ENCODE measurements at regions not wholly inside any gene's neighbourhood (a gene's known extent, or its start where the extent isn't known, plus 50 kb on each side); places are given as distances from the start of the nearest gene placed in this dataset.

GRCh38 chr13:94968757-94969086 lies 256.4 kb upstream of the SOX21 start:
- no peak for DNase-seq

GRCh38 chr13:94968040-94968756 lies 255.9 kb upstream of the SOX21 start:
- DNase-seq: peak; percentile 26

DNA sequence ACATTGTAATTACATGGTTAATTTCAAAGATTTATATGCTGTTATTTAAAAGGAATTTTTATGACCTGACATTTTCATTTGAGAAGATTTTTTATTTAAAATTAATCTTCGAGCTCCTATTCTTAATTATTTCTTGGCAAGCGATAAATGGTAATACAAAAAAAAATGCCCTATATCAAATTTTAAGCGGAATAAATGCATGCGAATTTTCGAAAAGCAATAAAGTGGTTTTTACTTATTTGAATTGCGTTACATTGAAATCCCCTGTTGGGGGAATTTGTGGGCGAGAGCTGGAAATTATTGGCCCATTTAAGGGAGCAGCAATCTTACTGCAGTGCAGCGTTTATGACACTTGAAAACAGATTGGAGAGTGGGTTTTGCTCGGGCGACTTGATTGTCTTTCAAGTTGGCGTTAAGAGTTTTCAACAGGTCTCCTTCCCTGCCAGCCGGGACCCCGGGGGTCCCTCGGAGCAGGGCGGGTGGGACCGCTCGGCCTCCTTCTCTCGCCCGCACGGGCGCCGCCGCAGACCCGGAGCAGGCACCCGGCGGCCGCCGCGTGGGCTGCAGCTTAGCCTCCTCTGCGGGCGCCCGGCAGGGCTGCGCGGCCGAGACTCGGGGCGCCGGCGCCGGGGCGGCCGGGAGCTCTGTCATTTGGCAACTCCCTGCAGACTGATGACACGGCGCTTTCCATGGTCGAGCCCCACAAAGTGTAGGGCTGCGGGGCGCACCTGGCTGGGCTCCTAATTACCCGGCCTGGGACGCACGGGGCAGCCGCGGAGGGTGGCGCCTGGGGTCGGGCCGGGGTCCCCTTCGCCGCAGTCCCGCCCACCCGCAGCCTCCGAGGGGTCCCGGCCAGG lies 255.1 kb upstream of the SOX21 start:
- DNase-seq: peak; percentile 19

GRCh38 chr13:94966422-94966955 lies 254.1 kb upstream of the SOX21 start:
- no peak for DNase-seq

- DNase-seq: no peak
Observed at GRCh38 chr13:94959626-94960025, 247.3 kb upstream of the SOX21 start.

GRCh38 chr13:94956417-94957110 lies 244.2 kb upstream of the SOX21 start:
- no peak for DNase-seq

DNA sequence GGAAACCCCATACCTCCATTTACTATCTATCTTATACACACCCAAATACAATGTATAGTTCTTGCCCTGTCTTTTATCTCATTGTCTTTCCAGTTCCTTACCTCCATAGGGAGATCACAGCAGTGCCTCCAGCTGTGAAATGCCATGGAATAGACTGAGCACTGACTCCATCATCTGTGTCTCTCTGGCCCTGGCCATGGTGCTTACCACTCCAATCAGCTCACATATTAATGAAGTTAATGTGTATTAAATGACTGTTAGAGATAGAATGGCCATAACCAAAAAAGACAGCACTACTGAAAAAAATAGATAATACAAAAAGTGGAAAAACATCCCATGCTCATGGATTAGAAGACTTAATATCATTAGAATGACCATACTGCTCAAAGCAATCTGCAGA lies 240.4 kb upstream of the SOX21 start:
- no peak for DNase-seq

- no peak for DNase-seq
Observed at GRCh38 chr13:94950303-94950702, 238.0 kb upstream of the SOX21 start.

DNA sequence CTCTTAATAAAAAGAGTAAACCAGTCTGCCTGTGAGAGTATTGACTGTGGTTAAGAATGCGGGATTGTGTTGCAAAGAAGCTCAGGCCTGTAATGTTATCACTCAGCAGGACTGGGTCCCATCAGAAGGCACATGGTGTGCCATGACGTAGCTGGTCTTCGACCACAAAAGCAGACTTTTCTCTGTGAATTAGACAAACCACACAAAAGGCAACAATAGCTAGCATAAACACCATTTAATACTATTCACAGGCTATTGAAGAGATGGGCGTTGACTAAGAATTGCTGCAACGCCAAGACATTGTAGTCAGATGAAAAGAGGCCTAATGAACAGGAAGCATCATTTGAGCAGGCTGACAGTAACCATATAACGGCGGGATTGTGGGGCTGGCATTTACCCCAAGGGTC lies 235.6 kb upstream of the SOX21 start:
- DNase-seq: no peak

- no peak for DNase-seq
Observed at GRCh38 chr13:94947392-94947791, 235.0 kb upstream of the SOX21 start.

DNA sequence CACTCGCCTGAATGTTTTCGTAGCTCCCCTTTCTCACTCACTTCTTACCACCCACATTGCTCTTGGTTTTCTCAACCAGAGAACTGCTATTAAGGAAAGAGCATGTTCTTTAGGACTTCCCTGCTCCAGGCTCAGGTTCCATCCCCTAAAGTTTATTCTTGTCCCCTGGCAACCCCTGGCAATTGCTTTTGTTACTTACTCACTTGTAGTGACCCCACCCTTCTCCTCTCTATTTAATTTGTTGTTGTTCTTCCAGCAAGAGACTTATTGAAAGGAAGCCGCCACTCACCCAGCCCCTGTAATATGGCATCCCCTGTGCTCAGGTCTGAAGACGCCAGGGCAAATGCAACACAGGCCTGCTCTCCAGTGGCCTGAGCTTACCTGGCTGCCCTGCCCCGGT lies 233.7 kb upstream of the SOX21 start:
- no peak for DNase-seq

- DNase-seq: no peak
Observed at GRCh38 chr13:94938124-94938523, 225.8 kb upstream of the SOX21 start.

DNA sequence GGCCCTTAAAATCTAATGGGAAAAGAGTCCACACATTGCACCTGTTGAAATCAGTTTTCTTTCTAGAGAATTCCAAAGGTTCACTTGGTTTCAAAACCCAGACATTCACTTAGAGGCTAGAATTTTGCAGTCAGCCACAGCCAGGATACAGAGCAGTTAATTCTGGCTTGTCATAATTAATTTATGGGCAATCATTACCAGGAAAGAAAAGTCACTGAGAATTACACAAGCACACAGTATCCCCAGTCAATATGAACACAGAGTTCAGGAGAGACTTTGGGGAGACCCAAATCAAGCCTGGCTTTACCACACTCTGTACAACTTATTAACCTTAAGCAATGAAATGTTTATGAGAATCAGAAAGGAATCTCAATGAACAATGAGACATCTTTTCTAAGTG lies 224.3 kb upstream of the SOX21 start:
- no peak for DNase-seq

DNA sequence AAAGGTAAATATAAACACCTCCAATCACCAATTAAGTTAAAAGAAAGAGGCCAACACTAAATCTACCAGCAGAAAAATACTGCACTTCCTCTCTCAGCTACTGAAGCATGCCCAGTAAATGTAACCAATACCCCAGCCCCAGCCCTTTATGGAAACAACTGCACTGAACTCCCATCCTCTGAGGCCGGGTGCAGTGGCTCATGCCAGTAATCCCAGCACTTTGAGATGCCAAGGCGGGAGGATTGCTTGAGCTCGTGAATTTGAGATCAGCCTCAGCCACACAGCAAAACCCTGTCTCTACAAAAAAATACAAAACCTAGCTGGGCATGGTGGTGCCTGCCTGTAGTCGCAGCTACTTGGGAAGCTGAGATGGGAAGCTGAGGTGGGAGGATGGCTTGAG lies 221.6 kb upstream of the SOX21 start:
- no peak for DNase-seq

GRCh38 chr13:94933230-94933751 lies 220.9 kb upstream of the SOX21 start:
- DNase-seq: no peak

- DNase-seq: no peak
Observed at GRCh38 chr13:94928127-94928775, 215.9 kb upstream of the SOX21 start.

DNA sequence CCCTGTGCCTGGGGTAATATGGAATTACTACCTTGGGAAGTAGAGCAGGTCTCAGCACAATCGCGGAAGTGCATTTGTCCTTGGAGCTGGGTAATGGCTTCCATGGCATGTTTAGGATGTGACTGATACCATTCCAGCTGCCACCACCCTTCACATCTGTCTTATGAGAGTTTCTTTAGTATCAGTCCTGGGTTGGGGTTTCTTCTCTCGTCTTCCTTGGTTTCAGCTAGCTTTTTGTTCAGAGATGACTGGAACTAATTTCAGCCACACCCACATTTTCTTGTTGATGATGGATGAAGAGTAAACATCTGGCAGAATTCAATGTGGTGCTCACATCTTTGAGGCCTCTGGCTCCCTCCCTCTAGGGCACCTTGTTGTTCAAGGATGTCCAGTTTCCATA lies 212.9 kb upstream of the SOX21 start:
- DNase-seq: no peak

DNA sequence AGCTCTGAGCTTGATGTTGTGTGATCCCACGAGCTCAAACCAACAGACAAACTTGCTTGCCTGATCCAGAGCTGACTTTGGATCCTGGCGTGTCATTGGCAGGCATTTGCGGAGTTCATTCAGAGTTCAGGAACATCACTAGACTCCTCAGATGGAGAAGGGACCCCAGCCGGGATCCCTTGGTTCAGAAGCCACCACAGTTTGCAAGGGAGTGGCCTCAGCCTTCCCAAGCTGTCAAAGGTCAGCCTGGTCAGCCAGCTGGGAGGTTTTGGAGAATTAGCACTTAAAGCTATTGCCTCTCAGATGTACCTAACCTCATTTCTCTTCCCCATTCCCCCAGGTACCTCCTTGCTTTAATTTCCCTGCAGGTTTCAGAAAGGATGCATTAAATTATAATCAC lies 208.8 kb upstream of the SOX21 start:
- DNase-seq: no peak

- no peak for DNase-seq
Observed at GRCh38 chr13:94920578-94920977, 208.2 kb upstream of the SOX21 start.

- no peak for DNase-seq
Observed at GRCh38 chr13:94917824-94918223, 205.5 kb upstream of the SOX21 start.

DNA sequence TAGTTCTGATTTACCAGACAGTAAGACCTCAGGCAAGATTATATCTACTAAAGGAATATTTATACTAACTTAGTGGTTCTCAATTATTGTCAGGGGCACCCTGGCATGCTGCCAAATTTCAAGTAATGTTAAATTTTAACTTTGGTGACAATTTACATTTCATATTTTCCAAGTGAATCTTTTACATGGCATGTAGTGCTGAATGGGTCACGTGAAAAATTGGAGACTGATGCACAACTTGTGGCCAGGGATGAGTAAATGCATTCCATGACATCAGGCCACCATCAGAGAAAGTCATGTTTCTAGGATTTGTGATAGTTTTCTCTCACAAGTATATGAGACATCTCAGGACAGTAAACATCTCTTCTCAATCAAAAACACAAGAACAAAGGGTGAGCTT lies 202.6 kb upstream of the SOX21 start:
- no peak for DNase-seq

DNA sequence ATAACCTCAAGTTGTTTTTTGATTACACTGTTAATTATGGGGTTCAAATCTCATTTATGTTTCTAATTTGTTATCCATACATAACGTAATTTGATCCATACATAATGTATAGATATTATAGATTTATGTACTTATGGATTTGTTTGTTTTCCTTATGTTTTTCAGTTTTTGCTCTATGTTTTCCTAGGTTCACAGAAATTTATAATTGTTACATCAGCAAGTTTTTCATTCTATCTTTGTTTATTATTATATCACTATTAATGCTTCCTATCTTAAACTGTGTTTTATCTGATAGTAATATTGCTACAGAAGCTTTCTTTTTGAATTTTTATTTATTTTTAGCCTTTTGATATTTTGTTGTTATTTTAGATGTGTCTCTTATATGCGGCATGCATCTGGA lies 194.3 kb upstream of the SOX21 start:
- no peak for DNase-seq
